Loucy (cell line): ENCODE measurements at regions not wholly inside any gene's neighbourhood (a gene's known extent, or its start where the extent isn't known, plus 50 kb on each side); places are given as distances from the start of the nearest gene placed in this dataset.

Source experiments
- CTCF ChIP-seq: fragments of 200-600 bp; sonication (generic); conservative IDR thresholded peaks from 2 replicates; pipeline ENCODE4 v1.5.1; 2014; ENCODE audit warnings: mild to moderate bottlenecking, antibody characterized with exemption, low read length
- EZH2phosphoT487 ChIP-seq: fragments of 200-600 bp; IDR thresholded peaks from 2 replicates; pipeline ENCODE4 v1.6.1; 2018; ENCODE audit warnings: antibody characterized with exemption, mild to moderate bottlenecking, moderate library complexity, borderline replicate concordance

- TF ChIP-seq CTCF (no peak), EZH2phosphoT487 (no peak)
These were observed 152.6 kb upstream of the NRG3 start for GRCh38 chr10:81722399-81722798.
